Testis (tissue), 2 donors: ENCODE measurements at regions not wholly inside any gene's neighbourhood (a gene's known extent, or its start where the extent isn't known, plus 50 kb on each side); places are given as distances from the start of the nearest gene placed in this dataset.

Experiments
- DNase-seq: peaks from one replicate; pipeline ENCODE4 v3.0.0-alpha.2; 2019
- H3K27ac ChIP-seq, 2 donors: fragments of 200-600 bp; sonication (generic); one replicate each; pipeline ENCODE4 v1.5.1; 2019
- H3K27me3 ChIP-seq: fragments of 200-600 bp; sonication (generic); one replicate; pipeline ENCODE4 v1.5.1; 2019
- H3K36me3 ChIP-seq: fragments of 200-600 bp; sonication (generic); one replicate; pipeline ENCODE4 v1.5.1; 2017; ENCODE audit warnings: low read depth; ENCODE audit errors: missing control alignments
- H3K4me1 ChIP-seq: fragments of 200-600 bp; sonication (generic); one replicate; pipeline ENCODE4 v1.5.1; 2019
- H3K4me3 ChIP-seq, 2 donors: fragments of 200-600 bp; sonication (generic); one replicate each; pipeline ENCODE4 v1.5.1; 2017 to 2019
- H3K9me3 ChIP-seq: fragments of 200-600 bp; sonication (generic); one replicate; pipeline ENCODE4 v1.5.1; 2017
- CTCF ChIP-seq, 3 experiments: fragments of 450-650 bp in 2 of 3; fragments of 200-600 bp in 1 of 3; sonication (generic) in 1 of 3; IDR thresholded peaks; one replicate each; pipeline ENCODE4 v1.5.1; 2016 to 2019; ENCODE audit warnings: antibody characterized with exemption in 3 of 3, mild to moderate bottlenecking in 2 of 3, moderate library complexity in 1 of 3
- POLR2A ChIP-seq: fragments of 450-650 bp; IDR thresholded peaks from one replicate; pipeline ENCODE4 v1.6.1; 2017; ENCODE audit warnings: antibody characterized with exemption, mild to moderate bottlenecking, moderate library complexity
- WGBS, 2 donors: methylation state at CpG; one replicate each; pipeline ENCODE4 v1.1.5; 2018; 5-methylcytosine and 5-hydroxymethylcytosine counted together
- intact Hi-C: fragments of 100-400 bp; cut with DNase I; formaldehyde crosslinking; loops from one replicate; pipeline ENCODE4 v1.15.1; 2023; ENCODE audit warnings: low total_unique reads

- intact Hi-C loops: no loop called here
- H3K27ac ChIP-seq: no peak overlapping the region
Observed at GRCh38 chr5:60510049-60510448, 189.9 kb downstream of the DEPDC1B start.

GRCh38 chr5:60509519-60509918 lies 190.4 kb downstream of the DEPDC1B start:
- DNase-seq: no peak
- 73 to 89% methylated on average over 2 of the region's 2 CpGs for WGBS, 2 donors
- Histone ChIP-seq H3K9me3 (no peaks in the 10 kb centered on the region), H3K27ac (no peak overlapping the region), H3K27me3 (no peaks in the 10 kb centered on the region), H3K4me3 (no peak overlapping the region), H3K36me3 (no peaks in the 10 kb centered on the region), H3K4me1 (no peaks in the 10 kb centered on the region)
- no peak for TF ChIP-seq CTCF (IDR thresholded peaks at IDR 0.05)
- TF ChIP-seq POLR2A: no peak
- intact Hi-C loops: no loop called here

More at GRCh38 chr5:60510049-60510448, 189.9 kb downstream of the DEPDC1B start:
- no peak for TF ChIP-seq POLR2A
- no peak for TF ChIP-seq CTCF (IDR thresholded peaks at IDR 0.05)
- Histone ChIP-seq H3K4me3 (no peak overlapping the region), H3K4me1 (no peaks in the 10 kb centered on the region), H3K9me3 (no peaks in the 10 kb centered on the region), H3K27me3 (no peaks in the 10 kb centered on the region), H3K36me3 (no peaks in the 10 kb centered on the region)
- WGBS, 2 donors: 50 to 53% methylated on average over 3 of the region's 3 CpGs
- no peak for DNase-seq

- no peaks in the 10 kb centered on the region for H3K36me3 ChIP-seq
- no peaks in the 10 kb centered on the region for H3K4me1 ChIP-seq
- no peaks in the 10 kb centered on the region for H3K27me3 ChIP-seq
- DNase-seq: no peak
- TF ChIP-seq CTCF (IDR thresholded peaks at IDR 0.05): no peak
- WGBS, 2 donors: 90 to 93% methylated on average over 3 of the region's 3 CpGs
- no peak overlapping the region for H3K4me3 ChIP-seq
- intact Hi-C loops: no loop called here
- H3K9me3 ChIP-seq: no peaks in the 10 kb centered on the region
- no peak overlapping the region for H3K27ac ChIP-seq
Observed at GRCh38 chr5:60507687-60508086, 192.3 kb downstream of the DEPDC1B start.

- Histone ChIP-seq H3K27me3 (no peaks in the 10 kb centered on the region), H3K4me3 (no peak overlapping the region), H3K27ac (no peak overlapping the region), H3K36me3 (no peaks in the 10 kb centered on the region), H3K9me3 (no peaks in the 10 kb centered on the region), H3K4me1 (no peaks in the 10 kb centered on the region)
- WGBS, 2 donors: 84 to 88% methylated on average over 7 of the region's 7 CpGs
- TF ChIP-seq POLR2A (no peak), CTCF (IDR thresholded peaks at IDR 0.05) (no peak)
- intact Hi-C loops: no loop called here
- DNase-seq: no peak
Observed at GRCh38 chr5:60505373-60506171, 194.4 kb downstream of the DEPDC1B start.

- H3K27me3 ChIP-seq: no peaks in the 10 kb centered on the region
- no peak overlapping the region for H3K4me3 ChIP-seq
- intact Hi-C loops: no loop called here
- H3K36me3 ChIP-seq: no peaks in the 10 kb centered on the region
- DNase-seq: no peak
- no peaks in the 10 kb centered on the region for H3K9me3 ChIP-seq
- no peaks in the 10 kb centered on the region for H3K4me1 ChIP-seq
- TF ChIP-seq POLR2A (no peak), CTCF (IDR thresholded peaks at IDR 0.05) (no peak)
- WGBS, 2 donors: 83 to 84% methylated on average over 2 of the region's 2 CpGs
- H3K27ac ChIP-seq: no peak overlapping the region
Observed at GRCh38 chr5:60504342-60504741, 195.6 kb downstream of the DEPDC1B start.
